CD4-positive, alpha-beta T cell treated with Interleukin-6 for 4 hours (primary cell): ENCODE measurements at regions not wholly inside any gene's neighbourhood (a gene's known extent, or its start where the extent isn't known, plus 50 kb on each side); places are given as distances from the start of the nearest gene placed in this dataset.

Experiments used
- DNase-seq: peaks from one replicate; pipeline ENCODE4 v3.0.0-alpha.2; 2020; ENCODE audit warnings: mixed read lengths

- no peak for DNase-seq
These were observed 80.8 kb downstream of the S1PR1 start for GRCh38 chr1:101317590-101317989.

DNA sequence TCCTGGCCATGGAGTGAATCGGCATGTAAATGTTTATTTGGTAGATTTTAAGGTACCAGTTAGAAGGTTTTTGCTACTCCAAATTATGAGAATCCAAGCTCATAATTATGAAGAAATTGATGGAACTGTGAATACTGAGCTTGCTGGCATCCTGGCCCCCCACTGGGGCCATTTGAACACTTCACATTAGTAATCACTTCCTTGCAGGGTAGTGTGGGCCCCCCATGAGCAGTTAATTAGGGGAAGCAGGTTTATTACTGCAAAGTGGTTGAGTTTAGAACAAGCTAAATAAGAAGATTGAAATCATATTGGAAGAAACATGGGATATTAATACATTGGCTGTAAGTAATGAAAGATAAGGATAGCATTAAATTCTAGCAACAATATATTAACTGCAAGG, 86.7 kb downstream of the S1PR1 start:
- DNase-seq = no peak

- no peak for DNase-seq
These were observed 88.3 kb downstream of the S1PR1 start for GRCh38 chr1:101325144-101325543.

GRCh38 chr1:101330427-101331130, 93.8 kb downstream of the S1PR1 start:
- DNase-seq = no peak

DNA sequence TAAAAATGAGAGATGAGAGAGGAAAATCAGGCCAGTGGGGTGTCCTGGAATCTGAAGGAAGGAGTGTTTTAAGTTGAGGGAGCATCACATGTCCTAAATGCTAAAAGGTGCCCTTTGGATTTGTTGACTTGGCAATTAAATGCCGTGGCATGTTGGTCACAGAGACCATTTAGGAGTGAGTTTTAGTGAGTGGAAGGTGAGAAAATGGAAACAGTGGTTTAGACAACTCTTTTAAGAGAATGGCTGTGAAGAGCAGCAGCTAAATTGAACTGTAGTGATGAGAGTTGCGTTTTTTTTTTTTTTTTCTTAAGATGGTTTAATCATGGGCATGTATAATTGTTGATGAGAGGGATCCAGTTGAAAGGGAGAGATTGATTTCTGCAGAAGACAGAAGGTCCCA, 95.0 kb downstream of the S1PR1 start:
- no peak for DNase-seq

GRCh38 chr1:101332633-101333032, 95.8 kb downstream of the S1PR1 start:
- no peak for DNase-seq

DNA sequence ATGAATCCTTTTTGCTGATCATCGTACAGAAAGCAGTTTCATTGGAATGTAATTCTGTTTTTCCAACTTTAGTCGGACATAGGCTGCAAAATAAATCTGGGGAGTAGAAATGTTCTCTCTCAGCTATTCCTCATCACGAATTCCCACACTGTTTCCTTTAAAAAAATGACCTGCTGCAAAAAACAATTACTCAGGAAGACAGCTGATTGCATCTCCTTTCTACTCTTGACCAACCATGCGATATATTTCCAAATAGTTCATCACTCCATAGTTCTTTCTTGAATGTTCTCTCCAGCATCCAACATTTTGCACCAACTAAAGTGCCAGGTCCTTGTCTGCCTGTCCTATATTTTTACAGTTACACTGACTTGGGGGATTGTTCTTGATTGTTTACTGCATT, 96.4 kb downstream of the S1PR1 start:
- no peak for DNase-seq

- no peak for DNase-seq
These were observed 101.1 kb downstream of the S1PR1 start for GRCh38 chr1:101337968-101338367.

- peak; percentile 26 for DNase-seq
These were observed 102.1 kb downstream of the S1PR1 start for GRCh38 chr1:101338714-101339430.

DNA sequence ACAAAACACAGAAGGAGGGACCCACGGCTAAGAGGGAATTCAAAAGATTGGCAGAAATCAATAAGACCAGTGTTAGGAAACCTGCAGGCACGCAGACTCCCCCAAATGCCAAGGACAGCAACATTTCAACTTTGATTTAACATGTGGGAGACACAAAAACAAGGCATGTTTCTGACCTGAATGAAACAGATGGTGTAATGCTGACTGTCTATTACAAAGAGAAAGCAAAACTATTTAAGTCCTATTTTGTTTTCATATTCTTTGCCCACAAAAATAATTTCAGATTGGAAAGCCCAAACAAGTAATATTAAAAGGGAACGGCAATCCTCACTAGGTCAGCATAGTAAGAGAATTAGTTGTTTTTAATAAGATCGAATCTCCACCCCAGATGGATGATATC, 107.9 kb downstream of the S1PR1 start:
- no peak for DNase-seq

DNA sequence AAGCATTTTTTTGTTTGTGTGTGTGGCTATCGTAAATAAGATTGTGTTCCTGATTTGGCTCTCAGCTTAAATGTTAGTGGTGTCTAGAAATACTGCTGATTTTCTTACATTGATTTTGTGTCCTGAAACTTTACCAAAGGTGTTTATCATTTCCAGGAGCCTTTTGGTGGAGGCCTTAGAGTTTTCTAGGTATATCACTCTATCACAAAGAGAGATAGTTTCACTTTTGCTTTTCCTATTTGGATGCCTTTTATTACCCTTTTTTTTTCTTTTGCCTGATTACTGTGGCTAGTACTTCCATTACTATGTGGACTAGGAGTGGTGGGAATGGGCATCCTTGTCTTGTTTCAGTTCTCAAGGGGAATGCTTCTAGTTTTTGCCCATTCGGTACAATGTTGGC, 109.6 kb downstream of the S1PR1 start:
- DNase-seq = no peak

- no peak for DNase-seq
These were observed 119.2 kb downstream of the S1PR1 start for GRCh38 chr1:101356013-101356412.

- DNase-seq = no peak
These were observed 120.0 kb downstream of the S1PR1 start for GRCh38 chr1:101356604-101357443.

DNA sequence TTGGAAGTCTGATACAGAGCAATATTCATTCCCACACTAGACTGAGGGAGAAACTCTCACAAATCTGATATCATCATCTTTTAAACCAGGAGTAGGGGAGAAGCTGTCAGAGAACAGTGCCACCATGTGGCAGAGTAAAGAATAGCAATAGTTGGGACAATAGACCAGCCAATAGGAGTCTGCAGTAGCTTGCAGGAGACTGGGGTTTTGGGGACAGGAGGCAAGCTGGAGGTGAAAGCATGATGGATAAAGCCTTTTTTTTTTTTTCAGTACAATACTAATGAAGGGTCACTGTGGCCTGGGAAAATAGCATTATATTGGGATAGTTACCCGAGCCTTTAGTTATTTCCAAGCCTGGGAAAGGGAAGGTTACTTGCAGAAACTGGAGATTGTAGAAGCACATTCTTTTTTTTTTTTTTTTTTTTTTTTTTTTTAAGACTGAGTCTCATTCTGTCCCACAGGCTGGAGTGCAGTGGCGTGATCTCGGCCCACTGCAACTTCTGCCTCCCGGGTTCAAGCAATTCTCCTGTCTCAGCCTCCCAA, 120.7 kb downstream of the S1PR1 start:
- DNase-seq = peak; percentile 80

DNA sequence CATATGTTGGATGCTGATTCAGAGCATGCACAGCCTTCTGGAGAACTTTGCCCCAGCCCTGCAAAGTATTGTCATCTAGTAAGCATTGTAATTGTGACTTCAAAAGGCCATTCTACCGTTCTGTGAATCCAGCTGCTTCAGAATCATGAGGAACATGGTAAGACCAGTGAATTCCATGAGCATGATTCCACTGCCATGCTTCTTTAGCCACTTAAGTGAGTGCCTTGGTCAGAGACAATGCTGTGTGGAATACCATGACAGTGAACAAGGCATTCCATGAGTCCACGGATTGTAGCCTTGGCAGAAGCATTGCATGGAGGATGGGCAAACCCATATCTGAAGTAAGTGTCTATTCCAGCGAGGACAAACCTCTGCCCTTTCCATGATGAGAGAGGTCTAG, 123.7 kb downstream of the S1PR1 start:
- DNase-seq = no peak

GRCh38 chr1:101363891-101364318, 127.1 kb downstream of the S1PR1 start:
- DNase-seq = no peak

DNA sequence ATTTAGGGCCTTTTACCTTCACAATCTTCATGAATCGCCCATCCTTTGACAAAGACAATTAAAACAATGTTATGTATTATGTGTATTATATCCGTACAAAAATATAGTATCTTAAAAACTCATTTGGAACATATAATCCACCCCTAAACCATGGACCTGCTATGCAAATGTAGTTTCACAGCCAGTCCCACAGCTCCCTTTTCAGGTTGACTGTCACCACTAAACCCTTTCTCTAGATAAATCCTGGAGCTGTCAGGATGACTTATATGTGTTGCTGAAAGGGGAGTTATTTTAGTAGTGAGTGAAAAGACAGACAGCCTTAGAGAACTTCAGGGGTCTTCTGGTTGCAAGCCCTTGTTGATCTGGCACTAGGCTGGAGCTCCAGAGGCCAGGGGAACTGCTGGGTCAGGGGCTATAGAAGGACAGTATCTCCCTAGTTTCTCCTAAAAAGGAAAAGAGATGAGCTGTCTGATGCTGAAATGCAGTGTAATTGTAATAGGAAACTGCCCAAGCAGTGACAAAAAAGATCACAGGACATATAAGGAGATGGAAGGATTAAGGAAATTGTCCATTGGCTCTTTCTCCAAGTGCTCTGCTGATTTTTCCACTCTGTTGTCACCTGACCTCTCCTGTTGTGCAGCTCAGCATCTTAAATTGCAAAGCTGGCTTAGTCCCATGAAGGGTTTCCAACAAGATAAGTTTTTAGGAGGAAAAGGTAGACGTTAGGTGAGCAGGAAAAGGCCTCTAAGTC, 127.7 kb downstream of the S1PR1 start:
- DNase-seq = no peak

DNA sequence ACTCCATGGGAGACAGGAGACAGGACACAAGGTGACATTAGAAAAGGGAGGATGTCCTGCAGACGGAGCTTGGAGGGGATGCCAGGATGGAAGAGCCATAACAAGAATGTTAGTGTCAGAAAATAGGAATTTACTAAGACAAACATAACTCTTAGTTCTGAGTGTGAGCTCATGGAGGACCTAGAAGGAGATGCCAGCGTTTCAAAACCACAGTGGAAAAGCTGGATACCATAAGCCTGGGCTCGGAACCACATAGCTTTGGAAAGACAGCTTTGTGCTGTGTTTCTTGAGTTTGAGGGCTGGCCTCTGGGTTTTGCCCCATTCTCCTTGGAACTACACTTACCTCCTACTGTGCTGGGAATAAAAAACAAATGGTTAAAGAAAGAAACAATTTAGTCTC, 128.4 kb downstream of the S1PR1 start:
- no peak for DNase-seq

DNA sequence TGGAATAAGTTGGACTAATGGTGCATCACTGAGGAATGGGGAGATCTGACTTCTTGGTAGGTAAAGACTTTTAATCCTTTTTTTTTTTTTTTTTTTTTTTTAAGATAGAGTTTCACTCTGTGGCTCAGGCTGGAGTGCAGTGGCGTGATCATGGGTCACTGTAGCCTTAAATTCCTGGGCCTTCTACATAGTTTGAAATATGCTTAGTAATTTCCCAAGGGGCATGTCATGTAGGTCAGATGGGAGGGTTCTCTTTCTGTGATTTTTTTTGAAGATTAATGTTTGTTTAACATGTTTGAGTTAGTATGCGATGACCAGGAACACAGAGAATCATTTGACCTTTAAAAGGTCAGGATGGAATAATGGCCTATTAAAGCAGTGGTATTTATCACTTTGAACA, 129.1 kb downstream of the S1PR1 start:
- DNase-seq = no peak

DNA sequence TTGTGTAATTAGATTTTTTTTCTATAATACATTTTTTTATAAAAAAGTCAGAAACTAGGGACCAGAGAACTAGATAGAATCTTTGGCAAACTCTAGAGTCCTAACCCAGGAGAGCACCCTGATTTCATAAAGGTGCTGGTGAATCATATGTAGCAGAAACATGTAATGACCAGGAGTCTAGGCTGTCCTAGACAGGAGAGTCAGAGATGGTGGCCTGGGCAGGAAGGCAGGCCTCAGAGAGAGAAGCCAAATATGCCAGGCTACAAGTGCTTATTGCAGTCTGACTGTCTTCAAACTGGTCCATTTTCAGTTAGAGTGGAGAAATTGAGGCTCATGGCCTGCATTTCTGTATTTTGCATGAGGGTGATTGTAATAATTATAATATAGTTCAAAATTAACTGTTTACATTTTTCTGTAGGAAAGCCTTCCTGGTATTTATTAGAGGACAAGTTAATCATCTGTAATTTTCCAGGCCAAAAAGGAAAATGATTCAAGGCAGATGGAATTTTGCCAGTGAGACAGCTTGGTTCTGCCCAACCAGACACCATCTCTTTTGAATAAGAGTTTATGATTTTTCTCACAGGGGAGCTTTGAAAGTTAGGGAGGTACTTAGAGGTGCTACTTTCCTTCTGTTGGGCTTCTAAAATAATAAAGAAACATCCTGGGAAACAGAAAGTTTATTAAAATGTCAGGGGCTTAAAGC, 129.8 kb downstream of the S1PR1 start:
- DNase-seq = no peak

GRCh38 chr1:101367630-101368029, 130.8 kb downstream of the S1PR1 start:
- DNase-seq = no peak

- no peak for DNase-seq
These were observed 133.7 kb downstream of the S1PR1 start for GRCh38 chr1:101370488-101370887.
